ENCODE measurements at regions not wholly inside any gene's neighbourhood (a gene's known extent, or its start where the extent isn't known, plus 50 kb on each side); places are given as distances from the start of the nearest gene placed in this dataset.

GRCh38 chr16:49194537-49195236 is 87.0 kb downstream of the CBLN1 start:
- DNase-seq (ENCODE audit: low spot score) (no peak), ATAC-seq (ENCODE audit: low FRiP score) (no peak)
- no peak for TF ChIP-seq CTCF (IDR thresholded peaks at IDR 0.05)

- no peak for ATAC-seq (ENCODE audit: low FRiP score)
- no peak for TF ChIP-seq CTCF (IDR thresholded peaks at IDR 0.05)
- DNase-seq (ENCODE audit: low spot score) = no peak
These were observed 88.0 kb downstream of the CBLN1 start for GRCh38 chr16:49193596-49193995.

- DNase-seq (ENCODE audit: low spot score) (no peak), ATAC-seq (ENCODE audit: low FRiP score) (no peak)
- no peak for TF ChIP-seq CTCF (IDR thresholded peaks at IDR 0.05)
These were observed 92.4 kb downstream of the CBLN1 start for GRCh38 chr16:49189286-49189685.

GRCh38 chr16:49183911-49184310 is 97.7 kb downstream of the CBLN1 start:
- no peak for TF ChIP-seq CTCF (IDR thresholded peaks at IDR 0.05)
- DNase-seq (ENCODE audit: low spot score) (no peak), ATAC-seq (ENCODE audit: low FRiP score) (no peak)

- ATAC-seq (ENCODE audit: low FRiP score) (no peak), DNase-seq (ENCODE audit: low spot score) (no peak)
- TF ChIP-seq CTCF (IDR thresholded peaks at IDR 0.05) = no peak
These were observed 99.7 kb downstream of the CBLN1 start for GRCh38 chr16:49181791-49182518.

GRCh38 chr16:49179714-49180330 is 101.8 kb downstream of the CBLN1 start:
- no peak for TF ChIP-seq CTCF (IDR thresholded peaks at IDR 0.05)
- DNase-seq (ENCODE audit: low spot score) (no peak), ATAC-seq (ENCODE audit: low FRiP score) (no peak)

All from omental fat pad (tissue), 3 donors.